IPS-18c (cell line): ENCODE measurements at regions not wholly inside any gene's neighbourhood (a gene's known extent, or its start where the extent isn't known, plus 50 kb on each side); places are given as distances from the start of the nearest gene placed in this dataset.

ENCODE experiments used
- H3K4me3 ChIP-seq: 2 replicates; pipeline ENCODE4 v1.7.0; 2013; ENCODE audit warnings: low read depth, mild to moderate bottlenecking, low read length, moderate library complexity; ENCODE audit not compliant: insufficient read depth
- H3K9me3 ChIP-seq: one replicate; pipeline ENCODE4 v1.6.1; 2013; ENCODE audit warnings: mild to moderate bottlenecking, low read length, moderate library complexity; ENCODE audit not compliant: control insufficient read depth, insufficient read depth

GRCh38 chr15:97177151-97177577 is 783.3 kb upstream of the ARRDC4 start:
- Histone ChIP-seq H3K4me3 (no peak overlapping the region; the same call in 1 of the 2 replicates), H3K9me3 (no peaks in the 10 kb centered on the region)

GRCh38 chr15:97182581-97182980 is 777.9 kb upstream of the ARRDC4 start:
- Histone ChIP-seq H3K9me3 (no peaks in the 10 kb centered on the region), H3K4me3 (no peak overlapping the region)

GRCh38 chr15:97189162-97189780 is 771.2 kb upstream of the ARRDC4 start:
- Histone ChIP-seq H3K9me3 (no peaks in the 10 kb centered on the region), H3K4me3 (no peak overlapping the region)

- Histone ChIP-seq H3K4me3 (no peak overlapping the region), H3K9me3 (no peaks in the 10 kb centered on the region)
Measured at GRCh38 chr15:97194750-97195149, 765.8 kb upstream of the ARRDC4 start.

GRCh38 chr15:97196048-97197014 is 764.2 kb upstream of the ARRDC4 start:
- Histone ChIP-seq H3K9me3 (no peaks in the 10 kb centered on the region), H3K4me3 (no peak overlapping the region)

- no peak overlapping the region for H3K4me3 ChIP-seq
- H3K9me3 ChIP-seq: no peaks in the 10 kb centered on the region
Measured at GRCh38 chr15:97199393-97200051, 761.0 kb upstream of the ARRDC4 start.

GRCh38 chr15:97200161-97200560 is 760.3 kb upstream of the ARRDC4 start:
- Histone ChIP-seq H3K4me3 (no peak overlapping the region), H3K9me3 (no peaks in the 10 kb centered on the region)

- Histone ChIP-seq H3K9me3 (no peaks in the 10 kb centered on the region), H3K4me3 (no peak overlapping the region)
Measured at GRCh38 chr15:97210277-97210676, 750.2 kb upstream of the ARRDC4 start.

GRCh38 chr15:97215629-97216028 is 744.9 kb upstream of the ARRDC4 start:
- Histone ChIP-seq H3K4me3 (no peak overlapping the region), H3K9me3 (no peaks in the 10 kb centered on the region)

GRCh38 chr15:97224191-97224641 is 736.3 kb upstream of the ARRDC4 start:
- H3K9me3 ChIP-seq: peaks cover 8% of the 10 kb centered on the region
- no peak overlapping the region for H3K4me3 ChIP-seq

GRCh38 chr15:97234851-97235610 is 725.5 kb upstream of the ARRDC4 start:
- no peak overlapping the region for H3K4me3 ChIP-seq
- no peaks in the 10 kb centered on the region for H3K9me3 ChIP-seq

GRCh38 chr15:97235611-97235985 is 724.9 kb upstream of the ARRDC4 start:
- Histone ChIP-seq H3K9me3 (no peaks in the 10 kb centered on the region), H3K4me3 (no peak overlapping the region)

- Histone ChIP-seq H3K4me3 (no peak overlapping the region), H3K9me3 (no peaks in the 10 kb centered on the region)
Measured at GRCh38 chr15:97236140-97236539, 724.4 kb upstream of the ARRDC4 start.

- H3K9me3 ChIP-seq: no peaks in the 10 kb centered on the region
- H3K4me3 ChIP-seq: no peak overlapping the region
Measured at GRCh38 chr15:97237160-97237559, 723.3 kb upstream of the ARRDC4 start.

- Histone ChIP-seq H3K4me3 (no peak overlapping the region), H3K9me3 (no peaks in the 10 kb centered on the region)
Measured at GRCh38 chr15:97248376-97248775, 712.1 kb upstream of the ARRDC4 start.

- H3K4me3 ChIP-seq: no peak overlapping the region
- H3K9me3 ChIP-seq: no peaks in the 10 kb centered on the region
Measured at GRCh38 chr15:97259943-97260342, 700.6 kb upstream of the ARRDC4 start.

GRCh38 chr15:97301166-97301565 is 659.3 kb upstream of the ARRDC4 start:
- no peak overlapping the region for H3K4me3 ChIP-seq
- no peaks in the 10 kb centered on the region for H3K9me3 ChIP-seq
